CD14-positive monocyte (primary cell): ENCODE measurements at regions not wholly inside any gene's neighbourhood (a gene's known extent, or its start where the extent isn't known, plus 50 kb on each side); places are given as distances from the start of the nearest gene placed in this dataset.

Experiments used
- DNase-seq, 3 donors: peaks; one replicate each; pipeline ENCODE4 v3.0.0-alpha.2; 2011 to 2022
- H2AFZ ChIP-seq: 2 replicates; pipeline ENCODE4 v1.6.0; 2012; ENCODE audit warnings: mild to moderate bottlenecking, low read depth, low read length, inconsistent platforms; ENCODE audit not compliant: insufficient read depth, poor library complexity, severe bottlenecking
- H3K27ac ChIP-seq, 2 donors: 1 replicate in 1 of 2; 2 replicates in 1 of 2; pipeline ENCODE4 v1.5.1; 2012 to 2013; ENCODE audit warnings: low read length in 2 of 2, control low read depth in 1 of 2, inconsistent platforms in 1 of 2, low read depth in 1 of 2, mild to moderate bottlenecking in 1 of 2
- H3K27me3 ChIP-seq, 2 donors: one replicate each; pipeline versions ENCODE4 v1.6.0 to v1.6.1; 2011 to 2013; ENCODE audit warnings: low read length in 2 of 2; ENCODE audit not compliant: control insufficient read depth in 2 of 2, insufficient read depth in 2 of 2
- H3K36me3 ChIP-seq, 2 donors: replicated peaks in 1 of 2; 1 replicate in 1 of 2; 2 replicates in 1 of 2; pipeline versions ENCODE4 v1.5.1 to v1.6.1; 2012 to 2013; ENCODE audit warnings: low read length in 2 of 2, control low read depth in 1 of 2, inconsistent platforms in 1 of 2, mild to moderate bottlenecking in 1 of 2; ENCODE audit not compliant: insufficient read depth in 2 of 2, control insufficient read depth in 1 of 2
- H3K4me1 ChIP-seq, 2 donors: 1 replicate in 1 of 2; 2 replicates in 1 of 2; pipeline versions ENCODE4 v1.5.1 to v1.6.1; 2012 to 2013; ENCODE audit warnings: low read length in 2 of 2, control low read depth in 1 of 2, inconsistent platforms in 1 of 2, mild to moderate bottlenecking in 1 of 2, moderate library complexity in 1 of 2; ENCODE audit not compliant: insufficient read depth in 2 of 2, control insufficient read depth in 1 of 2
- H3K4me2 ChIP-seq: replicated peaks from 2 replicates; pipeline ENCODE3; 2012; ENCODE audit warnings: low read length, moderate library complexity, mild to moderate bottlenecking; ENCODE audit not compliant: poor library complexity, severe bottlenecking; ENCODE audit errors: extremely low read depth
- H3K4me3 ChIP-seq, 3 experiments: fragments of 200-600 bp in 1 of 3; sonication (generic) in 1 of 3; replicated peaks in 1 of 3; 1 replicate in 2 of 3; 2 replicates in 1 of 3; pipeline ENCODE4 v1.5.1; 2011 to 2013; ENCODE audit warnings: low read length in 3 of 3, mild to moderate bottlenecking in 3 of 3, control low read depth in 2 of 3, low read depth in 2 of 3, inconsistent platforms in 1 of 3, moderate library complexity in 1 of 3
- H3K79me2 ChIP-seq: 2 replicates; pipeline ENCODE4 v1.6.0; 2012; ENCODE audit warnings: mild to moderate bottlenecking, control low read depth, inconsistent platforms, low read length, moderate library complexity; ENCODE audit not compliant: insufficient read depth
- H3K9ac ChIP-seq: 2 replicates; pipeline ENCODE4 v1.6.0; 2017; ENCODE audit warnings: low read length, mild to moderate bottlenecking; ENCODE audit not compliant: insufficient read depth, poor library complexity, severe bottlenecking
- H3K9me3 ChIP-seq, 2 donors: replicated peaks in 1 of 2; 1 replicate in 1 of 2; 2 replicates in 1 of 2; pipeline versions ENCODE4 v1.5.1 to v1.6.1; 2012 to 2013; ENCODE audit warnings: low read length in 2 of 2, control low read depth in 1 of 2; ENCODE audit not compliant: control insufficient read depth in 1 of 2, insufficient read depth in 1 of 2
- H4K20me1 ChIP-seq: 2 replicates; pipeline ENCODE4 v1.6.0; 2012; ENCODE audit warnings: mild to moderate bottlenecking, low read length, control low read depth, moderate library complexity; ENCODE audit not compliant: insufficient read depth
- H3K27ac Mint-ChIP-seq, 7 donors: one replicate each; pipeline ENCODE4 v1.8.0; 2020; ENCODE audit warnings: mild to moderate bottlenecking in 7 of 7, mixed read lengths in 7 of 7, moderate library complexity in 6 of 7, inconsistent platforms in 2 of 7
- H3K27me3 Mint-ChIP-seq, 3 donors: one replicate each; pipeline ENCODE4 v1.8.0; 2021 to 2022; ENCODE audit warnings: low read depth in 3 of 3, mild to moderate bottlenecking in 3 of 3, mixed read lengths in 3 of 3, moderate library complexity in 3 of 3, inconsistent platforms in 1 of 3
- H3K36me3 Mint-ChIP-seq, 2 donors: one replicate each; pipeline ENCODE4 v1.8.0; 2020; ENCODE audit warnings: mixed read lengths in 2 of 2, inconsistent platforms in 1 of 2, mild to moderate bottlenecking in 1 of 2
- H3K4me1 Mint-ChIP-seq: one replicate; pipeline ENCODE4 v1.8.0; 2020; ENCODE audit warnings: mild to moderate bottlenecking, mixed read lengths
- H3K4me3 Mint-ChIP-seq, 2 donors: one replicate each; pipeline ENCODE4 v1.8.0; 2020; ENCODE audit warnings: mild to moderate bottlenecking in 2 of 2, mixed read lengths in 2 of 2, moderate library complexity in 1 of 2
- H3K9me3 Mint-ChIP-seq, 7 donors: one replicate each; pipeline ENCODE4 v1.8.0; 2020 to 2022; ENCODE audit warnings: mixed read lengths in 7 of 7, mild to moderate bottlenecking in 6 of 7, moderate library complexity in 6 of 7, inconsistent platforms in 2 of 7
- CTCF ChIP-seq: fragments of 200-600 bp; IDR thresholded peaks from one replicate; pipeline ENCODE4 v1.8.0; 2022; ENCODE audit warnings: antibody characterized with exemption, mild to moderate bottlenecking
- WGBS: methylation state at CpG from one replicate; pipeline ENCODE4 v1.1.5; 2013; ENCODE audit warnings: missing lambda C conversion rate; ENCODE audit not compliant: insufficient coverage; 5-methylcytosine and 5-hydroxymethylcytosine counted together
- intact Hi-C, 2 donors: fragments of 100-400 bp; cut with micrococcal nuclease; formaldehyde crosslinking; loops; one replicate each; pipeline versions ENCODE4 v1.15.0 to v1.15.1; 2023

- DNase-seq: no peak
- Mint-ChIP-seq H3K27me3 (no peaks in the 10 kb centered on the region), H3K27ac (no peak overlapping the region), H3K9me3 (peaks cover 0 to 7% (median 2%) of the 10 kb centered on the region in 7 donors), H3K4me3 (no peak overlapping the region), H3K36me3 (no peaks in the 10 kb centered on the region), H3K4me1 (no peaks in the 10 kb centered on the region)
- intact Hi-C loops: no loop called here
- 100% methylated on average over 1 of the region's 2 CpGs for WGBS
- H3K27me3 ChIP-seq: no peaks in the 10 kb centered on the region
- TF ChIP-seq CTCF: no peak
- no peak overlapping the region for H2AFZ ChIP-seq
- H3K9me3 ChIP-seq: peaks cover 0 to 10% of the 10 kb centered on the region in 2 donors
- H3K79me2 ChIP-seq: no peaks in the 10 kb centered on the region
- H3K4me3 ChIP-seq: no peak overlapping the region
- H3K36me3 ChIP-seq: no peaks in the 10 kb centered on the region
- no peaks in the 10 kb centered on the region for H3K4me1 ChIP-seq
- H3K9ac ChIP-seq: no peak overlapping the region
- no peaks in the 10 kb centered on the region for H4K20me1 ChIP-seq
- H3K27ac ChIP-seq: no peak overlapping the region
- no peak overlapping the region for H3K4me2 ChIP-seq
These were observed 711.6 kb upstream of the SLITRK6 start for GRCh38 chr13:86510792-86511191.

GRCh38 chr13:86541461-86541860, 742.2 kb upstream of the SLITRK6 start:
- no peaks in the 10 kb centered on the region for H3K79me2 ChIP-seq
- H3K9me3 ChIP-seq: peaks cover 0 to 6% of the 10 kb centered on the region in 2 donors
- DNase-seq: no peak
- no peak overlapping the region for H3K27ac ChIP-seq
- WGBS: no CpG with 5 or more reads among the region's 3 CpGs
- Mint-ChIP-seq H3K4me3 (no peak overlapping the region), H3K36me3 (no peaks in the 10 kb centered on the region), H3K9me3 (no peaks in the 10 kb centered on the region), H3K4me1 (no peaks in the 10 kb centered on the region), H3K27ac (no peak overlapping the region), H3K27me3 (no peaks in the 10 kb centered on the region)
- no peaks in the 10 kb centered on the region for H3K36me3 ChIP-seq
- no peak overlapping the region for H2AFZ ChIP-seq
- intact Hi-C loops: no loop called here
- no peaks in the 10 kb centered on the region for H3K4me1 ChIP-seq
- H3K4me3 ChIP-seq: no peak overlapping the region
- no peak for TF ChIP-seq CTCF
- H3K9ac ChIP-seq: no peak overlapping the region
- no peaks in the 10 kb centered on the region for H4K20me1 ChIP-seq
- H3K4me2 ChIP-seq: no peak overlapping the region
- H3K27me3 ChIP-seq: no peaks in the 10 kb centered on the region
